ENCODE measurements at regions not wholly inside any gene's neighbourhood (a gene's known extent, or its start where the extent isn't known, plus 50 kb on each side); places are given as distances from the start of the nearest gene placed in this dataset.

- TF ChIP-seq CTCF (conservative IDR thresholded peaks at IDR 0.05; ENCODE audit: low read depth, low read length) (no peak), EZH2phosphoT487 (IDR thresholded peaks at IDR 0.05; ENCODE audit: borderline replicate concordance, low read length) (no peak)
Measured at GRCh38 chr10:118471863-118472262, 123.6 kb downstream of the PRLHR start.

Measured in PC-3 (cell line).